Endothelial cell of umbilical vein (primary cell): ENCODE measurements at regions not wholly inside any gene's neighbourhood (a gene's known extent, or its start where the extent isn't known, plus 50 kb on each side); places are given as distances from the start of the nearest gene placed in this dataset.

Experiments used
- BruUV-seq: library from RNA; stranded (reverse); fragments of 400-500 nt; replicated peaks from 2 replicates; lab custom pipeline; 2021; lab: Mats Ljungman, UMichigan
- CTCF ChIA-PET: fragments of 300-600, 350-600 bp; sonication (Branson Sonifier 250); formaldehyde crosslinking; loops from one replicate; lab custom pipeline; 2021; ENCODE audit warnings: antibody characterized with exemption, inconsistent platforms; lab: Charles Lee
- POLR2A ChIA-PET: fragments of 300-600, 350-600 bp; sonication (Branson Sonifier 250); formaldehyde crosslinking; loops from one replicate; lab custom pipeline; 2021; ENCODE audit warnings: antibody characterized with exemption, inconsistent platforms; lab: Charles Lee
- DNase-seq: peaks from one replicate; pipeline ENCODE4 v3.0.0-alpha.2; 2011; ENCODE audit warnings: low read depth, low spot score
- FAIRE-seq: peaks from 2 replicates; lab custom pipeline; 2011; peaks lifted over from hg19 to GRCh38; lab: Jason Lieb, UNC
- H2AFZ ChIP-seq: 2 replicates; pipeline ENCODE4 v1.6.0; 2012; ENCODE audit warnings: low read depth, low read length, control low read depth, inconsistent platforms
- H3K27ac ChIP-seq: 2 replicates; pipeline ENCODE4 v1.5.1; 2011; ENCODE audit warnings: low read depth, mild to moderate bottlenecking, control low read depth, low read length, moderate library complexity; ENCODE audit not compliant: insufficient read depth
- H3K27me3 ChIP-seq, 2 experiments: 2 replicates each; pipeline versions ENCODE4 v1.6.0 to v1.6.1; 2011; ENCODE audit warnings: low read length in 2 of 2, mixed read lengths in 1 of 2; ENCODE audit not compliant: control insufficient read depth in 2 of 2, insufficient read depth in 2 of 2
- H3K36me3 ChIP-seq, 2 experiments: 2 replicates in 1 of 2; 3 replicates in 1 of 2; pipeline ENCODE4 v1.5.1; 2011; ENCODE audit warnings: low read length in 2 of 2, mild to moderate bottlenecking in 1 of 2, moderate library complexity in 1 of 2; ENCODE audit not compliant: control insufficient read depth in 2 of 2, insufficient read depth in 2 of 2; ENCODE audit errors: extremely low read depth in 1 of 2
- H3K4me1 ChIP-seq: 3 replicates; pipeline ENCODE4 v1.5.1; 2011; ENCODE audit warnings: mild to moderate bottlenecking, low read length; ENCODE audit not compliant: control insufficient read depth, insufficient read depth; ENCODE audit errors: extremely low read depth
- H3K4me2 ChIP-seq: 2 replicates; pipeline ENCODE4 v1.6.1; 2011; ENCODE audit warnings: low read length, control low read depth, mixed read lengths; ENCODE audit not compliant: insufficient read depth
- H3K4me3 ChIP-seq, 3 experiments: fragments of 200-600 bp in 1 of 3; sonication (generic), shearing (Covaris generic) in 1 of 3; replicated peaks in 1 of 3; 2 replicates each; pipeline ENCODE4 v1.5.1; 2011 to 2016; ENCODE audit warnings: control low read depth in 3 of 3, low read length in 3 of 3, mild to moderate bottlenecking in 2 of 3, inconsistent platforms in 1 of 3, low read depth in 1 of 3, moderate library complexity in 1 of 3; ENCODE audit not compliant: insufficient read depth in 1 of 3
- H3K79me2 ChIP-seq: 2 replicates; pipeline ENCODE4 v1.6.0; 2012; ENCODE audit warnings: low read length, inconsistent platforms; ENCODE audit not compliant: control insufficient read depth, insufficient read depth
- H3K9ac ChIP-seq: replicated peaks from 2 replicates; pipeline ENCODE3; 2011; ENCODE audit warnings: low read length, control low read depth; ENCODE audit not compliant: insufficient read depth; ENCODE audit errors: extremely low read depth
- H3K9me1 ChIP-seq: replicated peaks from 3 replicates; pipeline ENCODE4 v1.6.0; 2011; ENCODE audit warnings: mild to moderate bottlenecking, low read length; ENCODE audit not compliant: control insufficient read depth, insufficient read depth; ENCODE audit errors: extremely low read depth
- H3K9me3 ChIP-seq: replicated peaks from 2 replicates; pipeline ENCODE4 v1.5.1; 2012; ENCODE audit warnings: low read length, inconsistent platforms; ENCODE audit not compliant: control insufficient read depth, insufficient read depth
- H4K20me1 ChIP-seq: replicated peaks from 2 replicates; pipeline ENCODE3; 2011; ENCODE audit warnings: mild to moderate bottlenecking, low read length; ENCODE audit not compliant: control insufficient read depth, insufficient read depth; ENCODE audit errors: extremely low read depth
- EZH2 ChIP-seq: IDR thresholded peaks from 2 replicates; pipeline ENCODE4 v1.6.1; 2012; ENCODE audit warnings: borderline replicate concordance, low read depth, mild to moderate bottlenecking, moderate library complexity, low read length, inconsistent platforms; ENCODE audit not compliant: severe bottlenecking
- FOS ChIP-seq: IDR thresholded peaks from 2 replicates; pipeline ENCODE4 v1.6.1; 2011; ENCODE audit warnings: mild to moderate bottlenecking, low read length, moderate library complexity, borderline replicate concordance; ENCODE audit not compliant: insufficient read depth
- GATA2 ChIP-seq: IDR thresholded peaks from 2 replicates; pipeline ENCODE4 v1.7.0; 2011; ENCODE audit warnings: low read depth, mild to moderate bottlenecking, moderate library complexity, mixed read lengths, low read length; ENCODE audit not compliant: insufficient read length, insufficient read depth
- JUN ChIP-seq: IDR thresholded peaks from 2 replicates; pipeline ENCODE4 v1.6.1; 2011; ENCODE audit warnings: borderline replicate concordance, low read depth; ENCODE audit not compliant: insufficient read length, insufficient read depth
- MYC ChIP-seq: IDR thresholded peaks from one replicate; pipeline ENCODE4 v1.6.1; 2011; ENCODE audit warnings: mild to moderate bottlenecking, low read depth, low read length
- POLR2A ChIP-seq: IDR thresholded peaks from 2 replicates; pipeline ENCODE4 v1.6.1; 2012; ENCODE audit warnings: low read depth, mild to moderate bottlenecking, control low read depth, low read length
- POLR2AphosphoS5 ChIP-seq: IDR thresholded peaks from 2 replicates; pipeline ENCODE4 v1.6.1; 2012; ENCODE audit warnings: low read depth, mild to moderate bottlenecking, control low read depth, low read length, moderate library complexity; ENCODE audit not compliant: insufficient read depth
- dilution Hi-C: fragments of 300-500 bp; cut with MboI; formaldehyde crosslinking; loops from one replicate; pipeline ENCODE4 v1.15.0; 2019; ENCODE audit warnings: low sequenced_read_pairs; ENCODE audit not compliant: extremely low pct_ligation_motif_present
- intact Hi-C: fragments of 100-400 bp; cut with micrococcal nuclease; formaldehyde crosslinking; loops from one replicate; pipeline ENCODE4 v1.10.0; 2022
- TF ChIP-seq, protein P1 (sequence below), 2 donors: IDR thresholded peaks; 1 replicate in 1 of 2; 2 replicates in 1 of 2; pipeline ENCODE4 v1.5.1; 2011; ENCODE audit warnings: low read length in 2 of 2, mild to moderate bottlenecking in 2 of 2, moderate library complexity in 2 of 2, control low read depth in 1 of 2, inconsistent platforms in 1 of 2, low read depth in 1 of 2; ENCODE audit not compliant: insufficient read depth in 1 of 2; ENCODE audit errors: extremely low read depth in 1 of 2
- TF ChIP-seq, protein P2 (sequence below): IDR thresholded peaks from 2 replicates; pipeline ENCODE4 v1.6.1; 2011; ENCODE audit not compliant: insufficient read depth, insufficient read length

- no peak for DNase-seq
- Histone ChIP-seq H3K36me3 (no peaks in the 10 kb centered on the region), H3K9me1 (no peaks in the 10 kb centered on the region), H3K4me3 (no peak overlapping the region), H4K20me1 (no peaks in the 10 kb centered on the region), H3K4me2 (no peak overlapping the region), H3K4me1 (no peaks in the 10 kb centered on the region), H3K27me3 (no peaks in the 10 kb centered on the region), H3K9me3 (no peaks in the 10 kb centered on the region), H3K27ac (no peak overlapping the region), H3K79me2 (no peaks in the 10 kb centered on the region), H2AFZ (no peak overlapping the region), H3K9ac (no peak overlapping the region)
- TF ChIP-seq, protein P1, sequence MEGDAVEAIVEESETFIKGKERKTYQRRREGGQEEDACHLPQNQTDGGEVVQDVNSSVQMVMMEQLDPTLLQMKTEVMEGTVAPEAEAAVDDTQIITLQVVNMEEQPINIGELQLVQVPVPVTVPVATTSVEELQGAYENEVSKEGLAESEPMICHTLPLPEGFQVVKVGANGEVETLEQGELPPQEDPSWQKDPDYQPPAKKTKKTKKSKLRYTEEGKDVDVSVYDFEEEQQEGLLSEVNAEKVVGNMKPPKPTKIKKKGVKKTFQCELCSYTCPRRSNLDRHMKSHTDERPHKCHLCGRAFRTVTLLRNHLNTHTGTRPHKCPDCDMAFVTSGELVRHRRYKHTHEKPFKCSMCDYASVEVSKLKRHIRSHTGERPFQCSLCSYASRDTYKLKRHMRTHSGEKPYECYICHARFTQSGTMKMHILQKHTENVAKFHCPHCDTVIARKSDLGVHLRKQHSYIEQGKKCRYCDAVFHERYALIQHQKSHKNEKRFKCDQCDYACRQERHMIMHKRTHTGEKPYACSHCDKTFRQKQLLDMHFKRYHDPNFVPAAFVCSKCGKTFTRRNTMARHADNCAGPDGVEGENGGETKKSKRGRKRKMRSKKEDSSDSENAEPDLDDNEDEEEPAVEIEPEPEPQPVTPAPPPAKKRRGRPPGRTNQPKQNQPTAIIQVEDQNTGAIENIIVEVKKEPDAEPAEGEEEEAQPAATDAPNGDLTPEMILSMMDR (IDR thresholded peaks at IDR 0.05; ENCODE audit: extremely low read depth in 1 of 2, insufficient read depth in 1 of 2, low read depth in 1 of 2, low read length in 2 of 2) = no peak
- TF ChIP-seq MYC = no peak
- TF ChIP-seq FOS = no peak
- TF ChIP-seq POLR2A = no peak
- TF ChIP-seq JUN = no peak
- TF ChIP-seq, protein P2, sequence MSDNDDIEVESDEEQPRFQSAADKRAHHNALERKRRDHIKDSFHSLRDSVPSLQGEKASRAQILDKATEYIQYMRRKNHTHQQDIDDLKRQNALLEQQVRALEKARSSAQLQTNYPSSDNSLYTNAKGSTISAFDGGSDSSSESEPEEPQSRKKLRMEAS = no peak
- TF ChIP-seq EZH2 = no peak
- no peak for TF ChIP-seq GATA2
- TF ChIP-seq POLR2AphosphoS5 = no peak
- BruUV-seq = no TSS peak
- no peak for FAIRE-seq
- intact Hi-C loops (no loop called here), dilution Hi-C loops (no loop called here)
- ChIA-PET CTCF (no interaction called here), POLR2A (no interaction called here)
Observed at GRCh38 chr12:131559517-131560516, 151.1 kb upstream of the SFSWAP start.
